ENCODE measurements at regions not wholly inside any gene's neighbourhood (a gene's known extent, or its start where the extent isn't known, plus 50 kb on each side); places are given as distances from the start of the nearest gene placed in this dataset.

DNA sequence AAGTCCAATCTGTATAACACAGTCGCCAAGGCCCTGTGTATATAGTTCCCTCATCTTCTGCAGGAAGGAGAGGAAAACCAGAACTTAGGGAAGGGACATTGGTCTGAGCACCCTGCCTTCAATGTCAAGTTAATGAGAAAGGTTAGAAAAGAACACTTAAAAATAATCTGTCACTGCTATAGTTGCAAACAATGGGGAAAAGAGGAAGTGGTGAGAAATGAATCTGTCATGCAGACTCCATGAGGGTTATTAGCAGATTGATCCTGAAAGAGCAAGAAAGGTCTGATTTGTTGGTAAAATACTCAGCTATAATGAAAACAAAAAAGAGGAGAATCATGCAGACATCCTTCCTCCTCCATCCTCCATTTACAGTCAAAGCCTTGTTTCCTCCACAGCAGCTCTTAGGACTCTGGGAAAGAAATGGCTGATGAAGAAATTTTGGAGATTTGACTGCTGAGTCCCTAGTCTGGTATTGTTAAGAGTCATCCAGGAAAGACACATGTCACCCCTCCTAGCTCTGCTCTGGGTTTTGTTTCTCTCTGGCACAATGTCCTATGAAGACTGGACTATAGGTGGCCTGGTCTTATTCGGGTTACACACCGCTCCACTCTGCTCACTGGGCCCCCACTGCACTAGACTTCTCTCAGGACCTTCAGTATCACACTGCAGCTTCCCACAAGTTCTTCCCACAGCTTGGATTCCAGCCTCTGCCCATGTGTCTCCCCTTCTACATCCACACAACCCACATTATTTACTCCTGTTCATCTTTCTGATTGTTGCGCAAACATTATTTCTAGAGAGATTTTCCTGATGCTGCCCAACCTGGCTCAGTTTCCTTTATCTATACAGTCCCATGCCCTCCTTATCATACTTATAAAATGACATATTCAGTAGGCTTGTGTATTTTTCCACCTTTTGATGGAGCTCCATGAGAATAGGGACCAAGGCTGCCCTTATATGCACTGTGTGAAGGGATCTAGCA is 56.5 kb upstream of the XYLT1 start:
- Histone ChIP-seq H3K36me3 (ENCODE audit: insufficient read depth, low read length) (no peaks in the 10 kb centered on the region), H3K9me3 (ENCODE audit: control insufficient read depth, insufficient read depth, low read length) (0 out of 2 replicates have a peak, but pooled peaks cover 4% of the 10 kb centered on the region), H3K9ac (ENCODE audit: low read depth, low read length) (no peak overlapping the region), H3K4me1 (ENCODE audit: insufficient read depth, low read length) (no peaks in the 10 kb centered on the region)

DNA sequence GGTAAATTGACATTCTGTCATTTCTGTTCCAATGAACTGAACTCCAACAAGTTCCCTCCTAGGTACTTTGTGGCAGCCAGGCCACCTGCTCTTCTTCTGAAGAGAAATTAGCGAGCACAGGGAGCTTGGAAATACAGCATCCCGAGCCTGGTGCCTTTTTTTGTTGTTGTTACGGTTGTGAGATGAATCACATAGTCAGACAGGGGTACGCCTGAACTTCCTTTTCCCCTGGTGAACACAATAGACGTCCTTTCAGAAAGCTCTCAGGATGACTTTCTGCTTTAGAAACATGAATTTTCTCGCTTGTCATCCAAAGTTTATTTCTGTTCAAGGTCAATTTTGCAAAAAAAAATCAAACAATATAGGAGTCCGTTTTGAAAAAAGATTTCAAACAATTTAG is 53.9 kb upstream of the XYLT1 start:
- Histone ChIP-seq H3K9ac (ENCODE audit: low read depth, low read length) (no peak overlapping the region), H3K36me3 (ENCODE audit: insufficient read depth, low read length) (no peaks in the 10 kb centered on the region), H3K9me3 (ENCODE audit: control insufficient read depth, insufficient read depth, low read length) (0 out of 2 replicates have a peak, but pooled peaks cover under 1% of the 10 kb centered on the region), H3K4me1 (ENCODE audit: insufficient read depth, low read length) (no peaks in the 10 kb centered on the region)

DNA sequence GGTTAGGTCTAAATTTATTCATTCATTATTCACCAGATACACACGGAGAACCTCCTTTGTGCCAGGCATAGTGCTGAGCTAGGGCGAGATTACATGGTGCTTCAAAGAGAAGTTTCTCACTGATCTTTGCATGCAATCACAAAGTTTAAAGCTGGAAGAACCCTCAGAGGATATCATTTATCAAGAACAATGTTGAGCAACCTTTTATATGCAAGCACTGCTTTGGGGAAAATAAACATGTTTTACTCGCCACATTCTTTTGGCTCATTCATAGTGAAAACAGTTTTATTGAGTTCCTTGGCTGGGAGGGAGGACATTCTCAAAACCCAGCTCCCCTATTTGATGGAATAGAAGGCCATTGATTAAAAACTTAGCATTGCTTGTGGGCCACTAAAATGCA is 49.8 kb upstream of the XYLT1 start:
- no peaks in the 10 kb centered on the region for H3K4me1 ChIP-seq (ENCODE audit: insufficient read depth, low read length)
- no peaks in the 10 kb centered on the region for H3K36me3 ChIP-seq (ENCODE audit: insufficient read depth, low read length)
- no peak overlapping the region for H3K9ac ChIP-seq (ENCODE audit: low read depth, low read length)
- H3K9me3 ChIP-seq (ENCODE audit: control insufficient read depth, insufficient read depth, low read length): no peaks in the 10 kb centered on the region

Data from ES-I3 (cell line).